ENCODE measurements at regions not wholly inside any gene's neighbourhood (a gene's known extent, or its start where the extent isn't known, plus 50 kb on each side); places are given as distances from the start of the nearest gene placed in this dataset.

GRCh38 chr16:76985392-76986045 lies 205.5 kb upstream of the MON1B start:
- Histone ChIP-seq H3K9me3 (ENCODE audit: low read length) (no peaks in the 10 kb centered on the region), H3K4me3 (ENCODE audit: low read length) (no peak overlapping the region), H3K9me2 (replicated peaks; ENCODE audit: insufficient read depth, low read length) (no peaks in the 10 kb centered on the region), H4K20me1 (ENCODE audit: insufficient read depth, low read depth, low read length) (no peaks in the 10 kb centered on the region), H3K9ac (ENCODE audit: low read length) (no peak overlapping the region), H3K4me1 (ENCODE audit: low read length) (peaks cover 25% of the 10 kb centered on the region), H3K79me2 (ENCODE audit: low read length) (no peaks in the 10 kb centered on the region), H2AFZ (ENCODE audit: low read length) (no peak overlapping the region), H3K27ac (ENCODE audit: low read length) (no peak overlapping the region), H3K27me3 (ENCODE audit: low read length) (no peaks in the 10 kb centered on the region), H3K36me3 (ENCODE audit: insufficient read depth, low read length) (no peaks in the 10 kb centered on the region), H3K4me2 (ENCODE audit: low read depth, low read length, poor library complexity, severe bottlenecking) (no peak overlapping the region)
- DNase-seq, result no peak

GRCh38 chr16:76988526-76988925 lies 202.5 kb upstream of the MON1B start:
- Histone ChIP-seq H4K20me1 (ENCODE audit: insufficient read depth, low read depth, low read length) (no peaks in the 10 kb centered on the region), H3K36me3 (ENCODE audit: insufficient read depth, low read length) (no peaks in the 10 kb centered on the region), H3K4me1 (ENCODE audit: low read length) (peaks cover 18% of the 10 kb centered on the region), H3K9me2 (replicated peaks; ENCODE audit: insufficient read depth, low read length) (no peaks in the 10 kb centered on the region), H3K9me3 (ENCODE audit: low read length) (no peaks in the 10 kb centered on the region), H3K4me2 (ENCODE audit: low read depth, low read length, poor library complexity, severe bottlenecking) (no peak overlapping the region), H3K27me3 (ENCODE audit: low read length) (no peaks in the 10 kb centered on the region), H3K9ac (ENCODE audit: low read length) (no peak overlapping the region), H3K27ac (ENCODE audit: low read length) (no peak overlapping the region), H3K79me2 (ENCODE audit: low read length) (no peaks in the 10 kb centered on the region), H2AFZ (ENCODE audit: low read length) (no peak overlapping the region), H3K4me3 (ENCODE audit: low read length) (no peak overlapping the region)
- DNase-seq, result no peak

GRCh38 chr16:77002644-77003043 lies 188.3 kb upstream of the MON1B start:
- Histone ChIP-seq H3K4me3 (ENCODE audit: low read length) (no peak overlapping the region), H3K4me2 (ENCODE audit: low read depth, low read length, poor library complexity, severe bottlenecking) (no peak overlapping the region), H3K27me3 (ENCODE audit: low read length) (no peaks in the 10 kb centered on the region), H4K20me1 (ENCODE audit: insufficient read depth, low read depth, low read length) (no peaks in the 10 kb centered on the region), H3K36me3 (ENCODE audit: insufficient read depth, low read length) (no peaks in the 10 kb centered on the region), H3K9ac (ENCODE audit: low read length) (no peak overlapping the region), H2AFZ (ENCODE audit: low read length) (no peak overlapping the region), H3K9me2 (replicated peaks; ENCODE audit: insufficient read depth, low read length) (no peaks in the 10 kb centered on the region), H3K4me1 (ENCODE audit: low read length) (peaks cover 6% of the 10 kb centered on the region), H3K9me3 (ENCODE audit: low read length) (no peaks in the 10 kb centered on the region), H3K27ac (ENCODE audit: low read length) (no peak overlapping the region), H3K79me2 (ENCODE audit: low read length) (no peaks in the 10 kb centered on the region)
- DNase-seq, result no peak

GRCh38 chr16:77009453-77009852 lies 181.5 kb upstream of the MON1B start:
- Histone ChIP-seq H4K20me1 (ENCODE audit: insufficient read depth, low read depth, low read length) (no peaks in the 10 kb centered on the region), H3K9me3 (ENCODE audit: low read length) (no peaks in the 10 kb centered on the region), H3K9me2 (replicated peaks; ENCODE audit: insufficient read depth, low read length) (0 out of 2 replicates have a peak, but pooled peaks cover 3% of the 10 kb centered on the region), H3K9ac (ENCODE audit: low read length) (no peak overlapping the region), H3K79me2 (ENCODE audit: low read length) (no peaks in the 10 kb centered on the region), H3K4me2 (ENCODE audit: low read depth, low read length, poor library complexity, severe bottlenecking) (no peak overlapping the region), H3K27ac (ENCODE audit: low read length) (no peak overlapping the region), H3K27me3 (ENCODE audit: low read length) (no peaks in the 10 kb centered on the region), H2AFZ (ENCODE audit: low read length) (no peak overlapping the region), H3K4me1 (ENCODE audit: low read length) (no peaks in the 10 kb centered on the region), H3K36me3 (ENCODE audit: insufficient read depth, low read length) (no peaks in the 10 kb centered on the region), H3K4me3 (ENCODE audit: low read length) (no peak overlapping the region)
- DNase-seq, result no peak

- H3K4me1 ChIP-seq (ENCODE audit: low read length), result no peaks in the 10 kb centered on the region
- H3K9me3 ChIP-seq (ENCODE audit: low read length), result no peaks in the 10 kb centered on the region
- DNase-seq, result no peak
- no peak overlapping the region for H2AFZ ChIP-seq (ENCODE audit: low read length)
- no peak overlapping the region for H3K4me3 ChIP-seq (ENCODE audit: low read length)
- no peaks in the 10 kb centered on the region for H3K27me3 ChIP-seq (ENCODE audit: low read length)
- H3K9me2 ChIP-seq (replicated peaks; ENCODE audit: insufficient read depth, low read length), result 0 out of 2 replicates have a peak, but pooled peaks cover 3% of the 10 kb centered on the region
- H3K36me3 ChIP-seq (ENCODE audit: insufficient read depth, low read length), result no peaks in the 10 kb centered on the region
- H4K20me1 ChIP-seq (ENCODE audit: insufficient read depth, low read depth, low read length), result no peaks in the 10 kb centered on the region
- H3K27ac ChIP-seq (ENCODE audit: low read length), result no peak overlapping the region
- H3K79me2 ChIP-seq (ENCODE audit: low read length), result no peaks in the 10 kb centered on the region
- no peak overlapping the region for H3K9ac ChIP-seq (ENCODE audit: low read length)
- H3K4me2 ChIP-seq (ENCODE audit: low read depth, low read length, poor library complexity, severe bottlenecking), result no peak overlapping the region
These were observed 176.5 kb upstream of the MON1B start for GRCh38 chr16:77014441-77014840.

- Histone ChIP-seq H3K4me3 (ENCODE audit: low read length) (no peak overlapping the region), H3K79me2 (ENCODE audit: low read length) (no peaks in the 10 kb centered on the region), H3K9me3 (ENCODE audit: low read length) (no peaks in the 10 kb centered on the region), H3K9ac (ENCODE audit: low read length) (no peak overlapping the region), H3K4me2 (ENCODE audit: low read depth, low read length, poor library complexity, severe bottlenecking) (peak overlapping the region; percentile 28), H3K27ac (ENCODE audit: low read length) (no peak overlapping the region), H3K27me3 (ENCODE audit: low read length) (no peaks in the 10 kb centered on the region), H2AFZ (ENCODE audit: low read length) (no peak overlapping the region), H4K20me1 (ENCODE audit: insufficient read depth, low read depth, low read length) (no peaks in the 10 kb centered on the region), H3K36me3 (ENCODE audit: insufficient read depth, low read length) (no peaks in the 10 kb centered on the region), H3K4me1 (ENCODE audit: low read length) (peaks cover 16% of the 10 kb centered on the region), H3K9me2 (replicated peaks; ENCODE audit: insufficient read depth, low read length) (no peaks in the 10 kb centered on the region)
- DNase-seq, result no peak
These were observed 160.4 kb upstream of the MON1B start for GRCh38 chr16:77030600-77030999.

- H3K9me3 ChIP-seq (ENCODE audit: low read length), result no peaks in the 10 kb centered on the region
- peaks cover 16% of the 10 kb centered on the region for H3K4me1 ChIP-seq (ENCODE audit: low read length)
- H3K36me3 ChIP-seq (ENCODE audit: insufficient read depth, low read length), result no peaks in the 10 kb centered on the region
- no peak for DNase-seq
- no peak overlapping the region for H3K4me3 ChIP-seq (ENCODE audit: low read length)
- no peak overlapping the region for H3K4me2 ChIP-seq (ENCODE audit: low read depth, low read length, poor library complexity, severe bottlenecking)
- no peaks in the 10 kb centered on the region for H4K20me1 ChIP-seq (ENCODE audit: insufficient read depth, low read depth, low read length)
- no peaks in the 10 kb centered on the region for H3K27me3 ChIP-seq (ENCODE audit: low read length)
- H2AFZ ChIP-seq (ENCODE audit: low read length), result no peak overlapping the region
- H3K9me2 ChIP-seq (replicated peaks; ENCODE audit: insufficient read depth, low read length), result no peaks in the 10 kb centered on the region
- no peak overlapping the region for H3K9ac ChIP-seq (ENCODE audit: low read length)
- no peak overlapping the region for H3K27ac ChIP-seq (ENCODE audit: low read length)
- no peaks in the 10 kb centered on the region for H3K79me2 ChIP-seq (ENCODE audit: low read length)
These were observed 157.5 kb upstream of the MON1B start for GRCh38 chr16:77033516-77033915.

- Histone ChIP-seq H3K4me3 (ENCODE audit: low read length) (no peak overlapping the region), H3K79me2 (ENCODE audit: low read length) (no peaks in the 10 kb centered on the region), H3K9ac (ENCODE audit: low read length) (no peak overlapping the region), H4K20me1 (ENCODE audit: insufficient read depth, low read depth, low read length) (no peaks in the 10 kb centered on the region), H3K9me2 (replicated peaks; ENCODE audit: insufficient read depth, low read length) (no peaks in the 10 kb centered on the region), H3K4me1 (ENCODE audit: low read length) (peaks cover 10% of the 10 kb centered on the region), H2AFZ (ENCODE audit: low read length) (no peak overlapping the region), H3K27me3 (ENCODE audit: low read length) (no peaks in the 10 kb centered on the region), H3K4me2 (ENCODE audit: low read depth, low read length, poor library complexity, severe bottlenecking) (no peak overlapping the region), H3K27ac (ENCODE audit: low read length) (no peak overlapping the region), H3K9me3 (ENCODE audit: low read length) (no peaks in the 10 kb centered on the region), H3K36me3 (ENCODE audit: insufficient read depth, low read length) (no peaks in the 10 kb centered on the region)
- DNase-seq, result no peak
These were observed 155.6 kb upstream of the MON1B start for GRCh38 chr16:77035361-77035760.
